GM12872 (cell line): ENCODE measurements at regions not wholly inside any gene's neighbourhood (a gene's known extent, or its start where the extent isn't known, plus 50 kb on each side); places are given as distances from the start of the nearest gene placed in this dataset.

Source experiments
- CTCF ChIP-seq: IDR thresholded peaks from 3 replicates; pipeline ENCODE4 v1.5.1; 2011; ENCODE audit warnings: low read depth, mild to moderate bottlenecking, low read length, moderate library complexity; ENCODE audit not compliant: insufficient read depth

- no peak for TF ChIP-seq CTCF
These were observed 292.3 kb downstream of the RFPL4B start for GRCh38 chr6:112639391-112639831.

DNA sequence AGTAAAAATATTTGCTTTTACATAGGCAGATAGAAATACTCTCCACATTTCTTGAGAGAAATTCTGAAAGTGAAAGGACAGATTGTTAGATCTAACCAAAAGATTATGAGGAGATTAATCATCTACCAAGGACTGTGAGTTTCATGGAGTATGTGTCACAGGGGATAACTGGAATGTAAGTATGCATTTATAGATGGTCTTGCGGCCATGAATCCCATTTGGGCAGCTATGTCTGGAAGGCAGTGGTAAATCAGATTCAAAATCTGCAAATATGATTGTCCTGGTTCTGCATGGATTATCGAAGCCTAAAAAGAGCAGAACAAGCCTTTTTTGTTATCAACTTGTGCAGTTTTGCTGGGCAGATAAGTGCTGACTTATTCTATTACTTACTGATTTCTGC is 293.8 kb downstream of the RFPL4B start:
- TF ChIP-seq CTCF: no peak

- TF ChIP-seq CTCF: no peak
These were observed 302.7 kb downstream of the RFPL4B start for GRCh38 chr6:112649853-112650252.

DNA sequence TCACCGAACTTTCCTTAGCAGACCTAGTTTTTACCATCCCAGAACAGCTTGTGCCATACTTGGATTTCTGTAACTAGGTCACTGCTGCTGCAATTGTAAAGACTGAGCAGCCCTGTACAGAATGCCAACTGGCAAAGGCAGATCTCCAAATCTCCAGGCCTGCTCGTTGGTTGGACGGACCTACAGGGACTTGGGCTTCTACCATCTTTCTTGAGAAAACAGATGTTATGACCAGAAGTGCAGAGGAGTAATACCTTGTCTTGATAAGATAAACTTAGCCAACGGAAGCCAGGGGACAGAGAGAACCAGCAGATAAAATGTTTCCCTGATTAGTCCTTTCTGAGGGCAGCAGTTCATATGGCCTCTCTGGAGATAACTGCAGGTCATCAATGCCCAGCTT is 304.1 kb downstream of the RFPL4B start:
- TF ChIP-seq CTCF: no peak

- TF ChIP-seq CTCF: no peak
These were observed 312.8 kb downstream of the RFPL4B start for GRCh38 chr6:112659912-112660311.

DNA sequence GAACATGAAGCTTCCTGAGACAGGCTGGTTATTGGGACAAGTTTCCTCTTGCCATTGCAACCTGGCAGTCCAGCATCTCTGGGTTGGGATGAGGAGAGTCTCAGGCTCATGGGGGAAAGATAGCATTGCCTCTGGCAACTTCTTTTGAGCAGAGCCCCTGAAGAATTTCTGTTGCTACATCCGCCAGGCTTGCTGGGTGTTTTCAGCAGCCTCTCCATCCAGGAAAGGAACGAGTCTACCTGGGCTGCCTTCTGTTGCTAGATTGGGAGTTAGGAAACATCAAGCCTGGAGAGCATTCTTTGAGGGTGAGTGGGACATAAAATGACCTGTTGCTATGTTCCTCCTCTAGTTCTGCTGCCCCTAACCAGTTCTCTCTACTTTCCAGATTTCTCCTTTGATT is 313.5 kb downstream of the RFPL4B start:
- no peak for TF ChIP-seq CTCF

- TF ChIP-seq CTCF: no peak
These were observed 316.6 kb downstream of the RFPL4B start for GRCh38 chr6:112663698-112664097.

GRCh38 chr6:112665114-112665513 is 318.0 kb downstream of the RFPL4B start:
- TF ChIP-seq CTCF: no peak
